DOHH2 (cell line): ENCODE measurements at regions not wholly inside any gene's neighbourhood (a gene's known extent, or its start where the extent isn't known, plus 50 kb on each side); places are given as distances from the start of the nearest gene placed in this dataset.
"Not testable (repeated sequence)": the region's sequence is repeated elsewhere in the genome, so short reads cannot be mapped to it uniquely, and the experiment has no call there.

Experiments
- H3F3A ChIP-seq: fragments of 200-600 bp; sonication (generic), shearing (Covaris generic); 2 replicates; pipeline ENCODE4 v1.6.0; 2016; ENCODE audit warnings: antibody characterized with exemption, mild to moderate bottlenecking; ENCODE audit not compliant: control insufficient read depth, insufficient read depth
- H3K27ac ChIP-seq: fragments of 200-600 bp; sonication (generic); 2 replicates; pipeline ENCODE4 v1.5.1; 2014; ENCODE audit warnings: low read depth, mild to moderate bottlenecking, low read length, moderate library complexity
- H3K27me3 ChIP-seq: fragments of 200-600 bp; sonication (generic); 2 replicates; pipeline ENCODE4 v1.6.1; 2014; ENCODE audit warnings: mild to moderate bottlenecking, low read length, mixed read lengths; ENCODE audit not compliant: control insufficient read depth
- H3K36me3 ChIP-seq: fragments of 200-600 bp; sonication (generic); 2 replicates; pipeline ENCODE4 v1.6.1; 2014; ENCODE audit warnings: mild to moderate bottlenecking, low read length, moderate library complexity, mixed read lengths; ENCODE audit not compliant: control insufficient read depth
- H3K4me1 ChIP-seq: fragments of 200-600 bp; sonication (generic); 2 replicates; pipeline ENCODE4 v1.6.1; 2014; ENCODE audit warnings: mild to moderate bottlenecking, low read length, mixed read lengths; ENCODE audit not compliant: control insufficient read depth
- H3K4me2 ChIP-seq: fragments of 200-600 bp; sonication (generic); 2 replicates; pipeline ENCODE4 v1.6.0; 2014; ENCODE audit warnings: mild to moderate bottlenecking, low read length, moderate library complexity
- H3K4me3 ChIP-seq: fragments of 200-600 bp; sonication (generic); 2 replicates; pipeline ENCODE4 v1.5.1; 2014; ENCODE audit warnings: mild to moderate bottlenecking, low read length, mixed read lengths
- H3K79me2 ChIP-seq: fragments of 200-600 bp; sonication (generic); 2 replicates; pipeline ENCODE4 v1.6.1; 2014; ENCODE audit warnings: mild to moderate bottlenecking, low read length, mixed read lengths; ENCODE audit not compliant: control insufficient read depth
- H3K9me2 ChIP-seq: fragments of 200-600 bp; sonication (generic); replicated peaks from 2 replicates; pipeline ENCODE4 v1.6.1; 2014; ENCODE audit warnings: mild to moderate bottlenecking, low read length, mixed read lengths; ENCODE audit not compliant: control insufficient read depth
- H3K9me3 ChIP-seq: fragments of 200-600 bp; sonication (generic); 2 replicates; pipeline ENCODE4 v1.6.1; 2014; ENCODE audit warnings: antibody characterized with exemption, low read length, mixed read lengths; ENCODE audit not compliant: control insufficient read depth, insufficient read depth
- H4K20me1 ChIP-seq: fragments of 200-600 bp; sonication (generic); 2 replicates; pipeline ENCODE4 v1.6.0; 2014; ENCODE audit warnings: low read depth, mild to moderate bottlenecking, antibody characterized with exemption, low read length, moderate library complexity; ENCODE audit not compliant: control insufficient read depth, insufficient read depth
- CTCF ChIP-seq: fragments of 200-600 bp; sonication (generic); IDR thresholded peaks from one replicate; pipeline ENCODE4 v1.5.1; 2014; ENCODE audit warnings: antibody characterized with exemption, mild to moderate bottlenecking, low read depth, low read length; ENCODE audit not compliant: poor library complexity, severe bottlenecking
- EZH2phosphoT487 ChIP-seq: fragments of 200-600 bp; sonication (generic); IDR thresholded peaks from 2 replicates; pipeline ENCODE4 v1.6.1; 2017; ENCODE audit warnings: borderline replicate concordance, mild to moderate bottlenecking, antibody characterized with exemption, low read length, moderate library complexity, mixed read lengths

GRCh38 chr3:189424922-189425321, 206.3 kb upstream of the TP63 start:
- Histone ChIP-seq H4K20me1 (no peaks in the 10 kb centered on the region), H3K27me3 (no peaks in the 10 kb centered on the region), H3K4me1 (no peaks in the 10 kb centered on the region), H3K4me3 (no peak overlapping the region), H3K4me2 (no peak overlapping the region), H3K27ac (no peak overlapping the region), H3K9me2 (no peaks in the 10 kb centered on the region), H3F3A (no peaks in the 10 kb centered on the region), H3K9me3 (no peaks in the 10 kb centered on the region), H3K36me3 (no peaks in the 10 kb centered on the region), H3K79me2 (no peaks in the 10 kb centered on the region)
- no peak for TF ChIP-seq CTCF

GRCh38 chr3:189429019-189429418, 202.2 kb upstream of the TP63 start:
- Histone ChIP-seq H4K20me1 (no peaks in the 10 kb centered on the region), H3K27ac (no peak overlapping the region), H3K4me1 (no peaks in the 10 kb centered on the region), H3K4me3 (no peak overlapping the region), H3K9me2 (no peaks in the 10 kb centered on the region), H3K4me2 (no peak overlapping the region), H3F3A (no peaks in the 10 kb centered on the region), H3K36me3 (no peaks in the 10 kb centered on the region), H3K27me3 (no peaks in the 10 kb centered on the region; the same call in 1 of the 2 replicates), H3K79me2 (no peaks in the 10 kb centered on the region), H3K9me3 (no peaks in the 10 kb centered on the region)
- TF ChIP-seq CTCF = no peak
- no peak for TF ChIP-seq EZH2phosphoT487

GRCh38 chr3:189430166-189430565, 201.0 kb upstream of the TP63 start:
- Histone ChIP-seq H3K4me2 (no peak overlapping the region), H3K36me3 (no peaks in the 10 kb centered on the region), H3K4me1 (no peaks in the 10 kb centered on the region), H3K27ac (no peak overlapping the region), H3F3A (no peaks in the 10 kb centered on the region), H3K79me2 (no peaks in the 10 kb centered on the region), H3K9me2 (no peaks in the 10 kb centered on the region), H3K4me3 (no peak overlapping the region), H3K27me3 (no peaks in the 10 kb centered on the region; the same call in 1 of the 2 replicates), H4K20me1 (no peaks in the 10 kb centered on the region), H3K9me3 (no peaks in the 10 kb centered on the region)
- TF ChIP-seq CTCF = no peak
- no peak for TF ChIP-seq EZH2phosphoT487

- H4K20me1 ChIP-seq, H3K36me3 ChIP-seq, H3F3A ChIP-seq, H3K9me2 ChIP-seq, H3K27ac ChIP-seq, H3K4me1 ChIP-seq, H3K4me2 ChIP-seq, H3K27me3 ChIP-seq, H3K9me3 ChIP-seq, H3K4me3 ChIP-seq, H3K79me2 ChIP-seq: not testable (repeated sequence)
Observed at GRCh38 chr3:189442257-189442656, 188.9 kb upstream of the TP63 start.
